ENCODE measurements at regions not wholly inside any gene's neighbourhood (a gene's known extent, or its start where the extent isn't known, plus 50 kb on each side); places are given as distances from the start of the nearest gene placed in this dataset.
"Not testable (repeated sequence)": the region's sequence is repeated elsewhere in the genome, so short reads cannot be mapped to it uniquely, and the experiment has no call there.

DNA sequence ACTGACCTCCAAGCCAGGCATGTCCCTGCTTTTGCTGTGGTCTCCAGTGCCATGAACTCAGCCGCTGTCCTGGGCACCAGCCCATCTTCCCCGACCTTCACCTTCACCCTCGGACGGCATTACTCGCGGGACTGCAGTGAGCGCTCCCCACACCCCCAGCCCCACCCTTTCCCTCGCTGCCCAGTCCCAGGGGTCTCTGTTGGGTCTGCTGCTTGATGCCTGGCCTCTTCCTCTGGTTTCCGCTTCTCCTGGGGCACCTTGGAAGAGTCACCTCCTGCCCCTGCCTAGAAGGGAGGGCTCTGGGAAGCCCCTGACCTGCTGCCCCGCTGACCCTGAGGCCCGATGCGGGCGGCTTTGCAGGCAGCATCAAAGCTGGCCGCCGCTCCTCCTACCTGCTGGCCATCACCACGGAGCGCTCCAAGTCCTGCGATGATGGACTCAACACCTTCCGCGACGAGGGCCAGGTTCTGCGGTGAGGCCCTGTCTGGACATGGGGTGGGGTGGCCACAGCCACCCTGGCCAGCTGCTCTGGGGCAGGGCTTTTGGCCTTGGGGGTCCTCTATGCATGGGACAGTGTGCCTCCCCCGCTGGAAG, 102.3 kb downstream of the ZNF267 start:
- DNase-seq = not testable (repeated sequence)

DNA sequence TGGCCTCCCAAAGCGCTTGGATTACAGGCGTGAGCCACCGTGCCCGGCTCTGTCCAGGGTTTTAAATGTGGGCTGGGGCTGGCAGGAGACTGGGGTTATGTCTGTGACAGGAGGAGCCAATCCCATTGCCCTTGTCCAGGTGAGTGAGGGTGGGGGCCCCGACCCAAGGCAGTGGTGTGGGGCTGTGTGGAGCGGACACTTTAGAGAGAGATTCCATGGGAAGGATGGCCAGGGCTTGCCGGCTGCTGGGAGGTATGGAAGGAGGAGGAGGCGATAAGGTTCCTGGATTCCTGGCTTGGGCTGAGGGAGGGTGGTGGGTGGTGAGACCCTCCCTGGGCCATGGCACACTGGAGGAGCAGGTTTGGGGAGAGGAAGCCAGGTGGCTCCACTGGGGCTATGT, 104.9 kb downstream of the ZNF267 start:
- DNase-seq = not testable (repeated sequence)

DNA sequence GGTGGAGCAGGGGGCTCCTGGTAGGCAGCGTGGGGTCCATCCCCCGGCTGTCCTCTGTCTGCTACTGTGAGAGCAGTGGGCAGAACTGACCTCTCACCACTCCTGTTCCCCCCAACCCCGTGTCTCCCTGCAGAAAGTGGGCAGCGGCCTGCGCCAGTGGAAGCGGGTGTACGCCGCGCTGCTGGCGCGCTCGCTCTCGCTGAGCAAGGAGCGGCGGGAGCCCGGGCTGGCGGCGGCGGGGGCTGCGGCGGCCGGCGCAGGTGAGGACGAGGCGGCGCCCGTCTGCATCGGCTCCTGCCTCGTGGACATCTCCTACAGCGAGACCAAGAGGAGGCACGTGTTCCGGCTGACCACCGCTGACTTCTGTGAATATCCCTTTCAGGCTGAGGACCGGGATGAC, 108.1 kb downstream of the ZNF267 start:
- DNase-seq = not testable (repeated sequence)

DNA sequence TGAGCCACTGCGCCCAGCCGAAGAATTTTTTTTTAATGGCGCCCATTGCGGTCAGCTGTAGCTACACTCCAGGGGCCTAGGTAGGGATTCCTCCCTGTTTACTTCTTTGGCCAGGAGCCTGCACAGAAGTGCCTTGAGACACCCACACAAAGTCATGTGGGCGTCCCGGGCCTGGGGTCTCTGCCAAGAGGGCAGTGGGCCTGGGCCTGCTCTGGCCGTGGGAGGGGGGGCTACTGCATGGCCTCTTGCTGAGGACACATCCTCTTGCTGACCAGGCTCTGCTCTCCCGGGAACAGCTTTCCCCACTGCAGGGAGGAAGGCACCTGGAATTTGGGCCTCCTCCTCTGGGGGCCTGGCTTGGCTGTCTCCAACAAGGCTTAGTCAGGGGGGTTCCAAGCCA, 109.4 kb downstream of the ZNF267 start:
- DNase-seq = not testable (repeated sequence)

DNA sequence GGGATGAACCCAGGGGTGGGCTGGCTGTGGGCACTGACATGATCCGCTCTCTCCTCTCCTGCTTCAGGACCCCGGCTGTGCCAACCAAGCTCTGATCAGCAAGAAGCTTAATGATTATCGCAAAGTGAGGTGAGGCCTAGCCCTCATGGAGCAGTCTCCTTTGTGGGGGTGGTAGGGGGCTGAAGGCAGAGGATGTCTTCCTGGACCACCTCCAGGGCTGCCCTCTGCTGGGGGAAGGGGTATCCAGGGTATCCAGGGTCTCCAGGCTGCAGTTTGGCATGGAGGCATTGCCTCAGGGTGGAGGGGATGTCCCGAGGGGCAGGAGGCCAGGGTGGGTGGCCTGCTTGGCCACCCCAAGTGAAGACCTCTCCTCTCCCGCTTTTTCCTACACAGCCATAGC, 110.1 kb downstream of the ZNF267 start:
- not testable (repeated sequence) for DNase-seq

DNA sequence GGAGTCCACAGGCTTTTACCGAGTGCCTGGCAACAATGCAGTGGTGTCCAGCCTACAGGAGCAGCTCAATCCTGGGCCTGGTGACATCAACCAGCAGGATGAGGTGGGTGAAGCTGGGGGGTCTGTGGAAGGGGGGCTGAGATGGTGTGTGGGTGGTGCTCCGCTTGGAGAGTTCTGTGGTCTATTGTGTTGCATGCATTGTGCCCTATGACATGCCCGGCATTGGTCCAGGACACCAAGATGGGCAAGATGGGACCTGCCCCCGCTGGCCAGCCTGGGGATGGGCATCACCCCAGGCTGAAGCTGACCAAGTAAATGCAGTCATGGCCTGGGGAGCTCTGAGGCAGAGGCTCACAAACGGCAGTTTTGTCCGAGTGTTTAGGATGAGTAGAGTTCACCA, 113.3 kb downstream of the ZNF267 start:
- not testable (repeated sequence) for DNase-seq

DNA sequence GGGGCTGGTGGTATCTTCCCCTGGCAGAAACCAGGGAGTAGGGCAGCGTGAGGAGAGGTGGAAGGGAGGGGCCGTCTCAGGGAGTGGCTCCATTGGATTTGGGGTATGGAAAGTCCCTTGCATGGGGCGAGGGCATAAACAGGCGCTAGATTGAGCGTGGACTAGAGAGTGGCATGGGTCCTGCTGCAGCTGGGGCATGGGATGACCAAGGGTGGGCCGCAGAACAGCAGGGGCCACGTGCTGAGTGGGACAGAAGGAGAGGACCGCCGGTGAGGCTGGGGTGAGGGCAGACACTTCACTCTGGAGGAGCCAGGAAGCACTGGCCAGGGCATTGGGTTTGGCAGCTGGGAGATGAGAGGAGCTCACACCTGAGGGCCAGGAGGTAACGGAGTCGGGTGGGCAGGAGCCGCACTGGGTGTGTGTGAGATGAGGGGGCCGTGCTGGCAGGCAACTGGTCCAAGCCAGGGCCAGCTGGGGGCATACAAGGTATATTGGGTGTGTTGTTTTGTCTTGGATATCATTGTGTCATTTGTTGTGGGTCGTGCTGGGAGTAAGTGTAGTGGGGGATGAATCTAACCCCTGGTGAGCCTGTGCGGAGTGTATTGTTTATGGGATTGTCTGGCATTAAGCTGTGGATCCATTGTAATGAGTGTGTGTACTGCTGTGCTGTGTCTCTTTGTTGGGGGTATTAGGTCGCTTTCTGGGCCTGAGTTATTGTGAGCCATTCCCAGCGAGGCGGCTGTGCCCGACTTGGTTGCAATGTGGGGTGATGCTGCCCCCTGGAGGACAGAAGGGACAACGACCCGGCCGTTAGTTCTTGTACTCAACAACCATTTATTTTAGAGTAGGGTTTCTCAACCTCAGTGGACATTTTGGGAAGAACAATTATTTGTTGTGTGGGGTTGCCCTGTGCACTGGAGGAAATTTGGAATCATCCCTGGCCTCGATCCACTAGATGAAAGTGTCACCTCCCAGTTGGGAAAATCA, 115.3 kb downstream of the ZNF267 start:
- peak; percentile 15 to 61 for DNase-seq

DNA sequence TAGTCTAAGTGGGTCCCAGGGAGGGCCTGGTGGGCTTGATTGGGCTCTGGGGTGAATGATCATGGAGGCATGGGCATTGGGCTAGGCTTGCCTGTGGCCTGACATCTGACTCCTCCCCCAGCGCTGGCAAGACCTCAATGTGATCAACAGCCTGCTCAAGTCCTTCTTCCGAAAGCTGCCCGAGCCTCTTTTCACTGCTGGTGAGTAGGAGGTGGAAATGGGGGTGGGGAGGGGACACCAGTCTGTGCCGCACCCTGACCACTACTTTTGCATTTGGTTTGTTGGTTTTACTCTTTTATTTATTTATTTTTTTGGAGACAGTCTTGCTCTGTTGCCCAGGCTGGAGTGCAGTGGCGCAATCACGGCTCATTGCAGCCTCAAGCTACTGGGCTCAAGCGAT, 116.7 kb downstream of the ZNF267 start:
- not testable (repeated sequence) for DNase-seq

DNA sequence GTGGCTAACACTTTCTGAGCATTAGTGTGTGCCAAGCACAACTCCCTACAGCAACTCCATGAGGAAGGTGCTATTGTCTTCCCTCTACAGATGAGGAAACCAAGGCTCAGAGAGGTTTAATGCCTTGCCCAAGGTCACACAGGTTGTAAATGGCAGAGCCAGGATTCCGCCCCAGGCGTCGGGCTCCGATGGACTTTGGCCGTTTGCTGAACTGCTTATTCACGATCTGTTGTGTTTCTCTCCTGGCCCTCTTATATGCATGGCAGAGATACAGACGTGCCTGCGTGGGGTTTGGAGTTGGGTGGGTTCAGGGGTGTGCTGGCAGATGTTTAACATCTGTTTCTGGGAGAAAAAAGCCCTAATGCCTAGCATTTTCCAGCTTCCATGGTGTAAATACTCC, 117.4 kb downstream of the ZNF267 start:
- DNase-seq = not testable (repeated sequence)

DNA sequence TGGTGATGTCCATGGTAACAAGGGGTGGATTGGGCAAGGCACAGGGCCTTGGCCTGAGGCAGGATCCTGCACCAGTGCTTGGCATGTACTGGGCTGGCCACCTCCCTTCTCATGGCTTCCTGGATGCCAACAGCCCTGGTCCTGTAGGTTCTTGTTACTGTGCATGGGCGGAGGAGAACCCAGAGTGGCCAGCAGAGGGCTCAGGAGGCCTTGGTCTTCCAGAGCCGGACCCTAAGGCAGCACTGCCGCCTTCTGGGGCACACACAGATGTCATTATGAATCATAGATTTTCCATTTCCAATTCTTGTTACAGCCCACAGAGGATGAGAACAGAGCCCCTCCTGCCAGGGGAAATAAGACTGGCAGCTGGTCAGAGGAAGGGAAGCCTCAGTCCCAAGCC, 122.7 kb downstream of the ZNF267 start:
- not testable (repeated sequence) for DNase-seq

DNA sequence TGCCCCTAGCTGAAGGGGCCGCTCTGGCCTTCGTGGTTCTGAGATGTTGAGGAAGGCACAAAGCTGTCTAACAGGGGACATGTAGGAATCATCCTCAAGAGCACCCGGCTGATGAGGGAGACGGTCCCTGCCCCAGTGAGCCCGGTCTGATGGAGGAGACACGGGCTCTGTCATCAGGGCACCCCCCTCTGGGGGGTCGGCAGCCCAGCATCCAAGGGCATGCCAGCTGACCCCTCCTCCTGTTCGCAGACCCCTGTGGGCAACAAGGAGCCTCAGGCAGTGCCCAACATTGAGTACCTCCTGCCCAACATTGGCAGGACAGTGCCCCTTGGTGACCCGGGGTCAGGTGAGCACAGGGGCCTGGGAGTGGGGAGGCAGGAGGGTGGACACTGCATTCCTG, 128.9 kb downstream of the ZNF267 start:
- DNase-seq = not testable (repeated sequence)

DNA sequence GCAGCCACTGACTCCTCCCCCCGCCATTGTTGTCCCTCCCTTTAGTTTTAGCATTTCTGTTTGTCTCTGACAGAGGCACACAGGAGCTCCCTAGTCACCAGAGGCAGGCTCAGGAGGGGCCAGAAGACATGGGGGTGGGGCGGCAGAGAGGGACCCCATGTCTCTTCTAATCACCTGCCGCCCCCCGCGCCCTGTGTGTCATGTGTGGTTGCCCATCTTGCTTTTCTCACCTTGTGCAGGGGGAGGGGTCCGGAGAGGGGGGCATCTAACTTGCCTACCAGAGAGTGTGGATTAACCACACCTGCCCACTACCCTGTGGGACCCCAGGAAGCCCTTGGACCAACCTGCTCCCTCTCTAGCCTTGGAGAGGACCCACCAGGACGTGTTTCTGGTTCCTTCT, 130.2 kb downstream of the ZNF267 start:
- not testable (repeated sequence) for DNase-seq

DNA sequence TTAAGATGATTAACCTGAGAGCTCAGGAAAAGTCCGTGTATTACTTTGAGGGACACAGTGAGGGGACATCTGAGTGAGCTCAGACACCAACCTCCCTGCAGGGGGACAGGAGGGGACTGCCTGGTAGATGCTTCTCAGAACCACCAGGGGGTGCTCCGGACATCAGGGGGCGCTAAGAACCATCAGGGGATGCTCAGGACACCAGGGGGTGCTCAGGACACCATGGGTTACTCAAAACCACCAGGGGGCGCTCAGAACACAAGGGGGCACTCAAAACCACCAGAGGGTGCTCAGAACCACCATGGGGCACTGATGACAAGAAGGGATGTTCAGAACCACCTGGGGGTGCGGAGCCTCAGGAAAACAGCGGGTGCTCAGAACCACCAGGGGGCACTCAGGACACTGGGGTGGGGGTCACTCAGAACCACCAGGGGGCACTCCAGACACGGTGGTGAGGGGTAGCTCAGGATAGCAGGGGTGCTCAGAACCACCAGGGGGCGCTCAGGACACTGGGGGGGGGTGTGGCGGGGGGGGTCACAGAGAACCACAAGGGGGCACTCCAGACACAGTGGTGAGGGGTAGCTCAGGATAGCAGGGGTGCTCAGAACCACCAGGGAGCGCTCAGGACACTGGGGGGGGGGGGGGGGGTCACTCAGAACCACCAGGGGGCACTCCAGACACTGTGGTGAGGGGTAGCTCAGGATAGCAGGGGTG, 165.3 kb downstream of the ZNF267 start:
- DNase-seq = not testable (repeated sequence)

DNA sequence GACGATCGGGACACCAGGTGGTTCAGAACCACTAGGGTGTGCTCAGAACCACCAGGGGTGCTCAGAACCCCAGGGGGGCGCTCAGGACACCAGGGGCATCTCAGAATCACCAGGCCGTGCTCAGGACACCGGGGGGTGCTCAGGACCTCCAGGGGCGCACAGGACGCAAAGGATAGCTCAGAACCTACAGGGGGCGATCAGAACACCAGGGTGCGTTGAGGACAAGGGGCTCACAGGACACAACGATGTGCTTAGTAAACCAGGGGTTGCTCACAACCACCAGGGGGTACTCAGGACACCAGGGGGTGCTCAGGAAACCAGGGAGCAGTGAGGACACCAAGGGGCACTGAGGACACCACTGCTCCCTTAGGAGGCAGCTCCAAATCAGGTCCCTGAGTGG, 166.3 kb downstream of the ZNF267 start:
- not testable (repeated sequence) for DNase-seq

DNA sequence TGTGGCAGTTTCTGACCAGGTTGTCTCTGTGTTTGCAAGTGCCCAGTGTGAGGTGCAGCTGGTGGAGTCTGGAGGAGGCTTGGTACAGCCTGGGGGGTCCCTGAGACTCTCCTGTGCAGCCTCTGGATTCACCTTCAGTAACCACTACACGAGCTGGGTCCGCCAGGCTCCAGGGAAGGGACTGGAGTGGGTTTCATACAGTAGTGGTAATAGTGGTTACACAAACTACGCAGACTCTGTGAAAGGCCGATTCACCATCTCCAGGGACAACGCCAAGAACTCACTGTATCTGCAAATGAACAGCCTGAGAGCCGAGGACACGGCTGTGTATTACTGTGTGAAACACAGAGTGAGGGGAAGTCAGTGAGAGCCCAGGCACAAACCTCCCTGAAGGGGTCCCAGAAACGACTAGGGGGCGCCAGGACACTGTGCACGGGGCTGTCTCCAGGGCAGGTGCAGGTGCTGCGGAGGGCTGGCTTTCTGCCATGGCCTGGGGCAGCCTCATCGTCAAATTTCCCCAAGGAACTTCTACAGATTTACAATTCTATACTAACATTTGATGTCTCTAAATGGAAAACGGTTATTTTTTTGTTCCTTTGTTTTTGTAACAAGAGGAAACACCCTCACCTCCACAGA, 187.0 kb upstream of the TP53TG3D start:
- peak; percentile 16 to 18 for DNase-seq

DNA sequence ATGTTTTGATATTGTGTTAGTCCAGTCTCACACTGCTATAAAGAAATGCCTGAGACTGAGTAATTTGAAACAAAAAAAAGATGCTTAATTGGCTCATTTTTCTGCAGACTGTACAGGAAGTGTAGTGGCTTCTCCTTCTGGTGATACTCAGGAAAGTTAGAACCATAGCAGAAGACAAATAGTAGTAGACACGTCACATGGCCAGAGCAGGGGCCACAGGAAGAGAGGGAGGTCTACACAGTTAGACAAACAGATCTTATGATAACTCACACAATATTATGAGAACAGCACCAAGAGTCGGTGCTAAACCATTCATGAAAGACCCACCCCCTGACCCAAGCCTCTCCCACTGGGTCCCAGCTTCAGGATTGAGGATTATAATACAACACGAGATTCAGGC, 181.5 kb upstream of the TP53TG3D start:
- DNase-seq = not testable (repeated sequence)

DNA sequence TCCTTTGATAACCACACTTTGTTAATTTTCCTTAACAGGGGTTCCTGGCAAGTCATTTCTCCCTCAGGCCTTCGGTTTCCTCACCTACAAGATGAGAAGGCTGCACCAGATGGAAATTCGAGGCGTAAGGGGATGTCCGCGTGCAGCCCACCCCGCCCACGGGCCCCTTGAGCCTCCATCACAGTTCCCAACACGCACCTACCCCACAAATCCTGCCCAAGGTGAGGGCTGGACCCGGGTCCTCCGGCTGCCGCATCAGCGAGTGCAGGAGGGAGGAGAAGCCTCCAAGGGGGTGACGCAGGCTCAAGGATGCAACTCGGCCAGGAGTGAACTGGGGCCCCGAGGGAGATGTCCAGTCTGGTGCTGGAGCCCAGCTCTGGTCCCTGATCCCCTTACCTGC, 169.2 kb upstream of the TP53TG3D start:
- not testable (repeated sequence) for DNase-seq

DNA sequence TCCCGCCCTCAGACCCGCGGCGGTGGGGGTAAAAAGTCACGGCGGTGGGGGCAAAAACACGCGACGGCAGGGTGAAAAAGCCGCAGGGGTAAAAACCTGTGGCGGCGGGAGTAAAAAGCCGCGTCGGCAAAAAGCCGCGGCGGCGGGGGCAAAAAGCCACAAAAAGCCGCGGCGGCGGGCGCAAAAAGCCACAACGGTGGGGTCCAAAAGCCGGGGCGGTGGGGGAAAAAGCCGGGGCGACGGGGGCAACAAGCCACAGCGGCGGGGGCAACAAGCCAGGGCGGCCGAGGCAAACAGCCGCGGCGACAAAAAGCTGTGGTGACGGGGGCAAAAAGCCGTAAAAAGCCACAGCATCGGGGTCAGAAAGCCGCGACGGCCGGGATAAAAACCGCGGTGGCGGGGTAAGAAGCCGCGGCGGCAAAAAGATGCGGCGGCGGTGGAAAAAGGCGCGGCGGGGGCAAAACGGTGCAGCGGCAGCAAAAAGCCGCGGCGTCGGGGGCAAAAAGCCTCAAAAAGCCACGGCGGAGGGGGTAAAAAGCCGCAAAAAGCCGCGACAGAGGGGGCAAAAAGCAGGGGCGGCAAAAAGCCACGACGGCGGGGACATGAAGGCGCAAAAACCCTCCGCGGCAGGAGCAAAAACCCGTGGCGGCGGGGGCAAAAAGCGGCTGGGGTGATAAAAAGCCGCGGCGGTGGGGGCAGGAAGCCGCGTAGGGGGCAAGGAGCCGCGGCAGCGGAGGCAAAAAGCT, 168.3 kb upstream of the TP53TG3D start:
- peak; percentile 0 to 1 for DNase-seq

DNA sequence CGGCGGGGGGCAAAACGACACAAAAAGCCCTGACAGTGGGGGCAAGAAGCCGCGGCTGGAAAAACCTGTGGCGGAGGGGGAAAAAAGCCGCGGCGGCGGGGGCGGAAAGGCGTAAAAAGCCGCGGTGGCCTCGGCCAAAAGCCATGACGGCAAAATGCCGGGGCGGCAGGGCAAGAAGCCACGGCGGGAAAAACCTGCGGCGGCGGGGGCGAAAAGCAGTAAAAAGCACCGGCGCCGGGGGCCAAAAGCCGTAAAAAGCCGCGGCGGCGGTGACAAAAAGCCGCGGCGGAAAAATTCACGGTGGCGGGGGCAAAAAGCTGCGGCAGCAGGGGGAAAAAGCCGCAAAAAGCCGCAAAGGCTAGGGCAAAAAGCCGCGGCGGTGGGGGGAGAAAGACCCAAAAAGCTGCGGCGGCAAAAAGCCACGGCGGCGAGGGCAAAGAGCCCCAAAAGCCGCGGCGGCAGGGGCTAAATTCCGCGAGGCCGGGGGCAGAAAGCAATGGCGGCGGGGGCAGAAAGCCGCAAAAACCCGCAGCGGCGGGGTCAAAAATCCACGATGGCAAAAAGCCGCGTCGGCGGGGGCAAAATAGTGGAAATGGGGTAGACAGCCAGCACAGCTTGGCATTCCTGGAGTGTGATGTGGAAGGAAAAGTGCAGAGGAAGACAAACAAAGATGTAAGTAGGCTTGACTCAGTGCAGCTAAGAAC, 167.5 kb upstream of the TP53TG3D start:
- peak; percentile 44 to 50 for DNase-seq

DNA sequence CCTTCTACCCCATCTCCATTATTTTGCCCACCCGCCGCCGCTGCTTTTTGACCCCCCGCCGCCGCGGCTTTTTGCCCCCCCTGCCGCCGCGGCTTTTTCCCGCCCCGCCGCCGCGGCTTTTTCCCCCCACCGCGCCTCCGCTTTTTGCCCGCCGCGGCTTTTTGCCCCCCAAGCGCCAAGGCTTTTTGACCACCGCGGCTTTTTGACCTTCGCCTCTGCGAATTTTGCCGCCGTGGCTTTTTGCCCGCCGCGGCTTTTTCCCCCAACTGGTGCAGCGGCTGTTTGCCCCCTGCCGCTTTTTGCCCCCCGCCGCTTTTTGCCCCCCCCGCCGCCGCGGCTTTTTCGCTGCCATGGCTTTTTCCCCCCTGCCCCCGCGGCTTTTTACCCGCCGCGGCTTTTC, 137.5 kb upstream of the TP53TG3D start:
- not testable (repeated sequence) for DNase-seq

DNA sequence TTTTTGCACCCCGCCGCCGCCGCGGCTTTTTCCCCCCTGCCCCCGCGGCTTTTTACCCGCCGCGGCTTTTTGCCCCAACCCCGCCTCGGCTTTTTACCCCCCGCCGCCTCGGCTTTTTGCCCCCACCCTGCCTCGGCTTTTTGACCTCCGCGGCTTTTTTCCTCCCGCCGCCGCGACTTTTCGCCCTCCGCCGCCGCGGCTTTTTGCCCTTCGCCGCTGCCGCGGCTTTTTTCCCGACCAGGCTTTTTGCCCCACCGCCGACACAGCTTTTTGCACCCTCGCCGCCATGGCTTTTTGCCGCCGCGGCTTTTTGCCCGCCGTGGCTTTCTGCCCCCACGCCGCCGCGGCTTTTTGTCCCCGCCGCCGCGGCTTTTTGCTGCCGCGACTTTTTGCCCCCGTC, 137.0 kb upstream of the TP53TG3D start:
- DNase-seq = no peak
